ENCODE measurements at regions not wholly inside any gene's neighbourhood (a gene's known extent, or its start where the extent isn't known, plus 50 kb on each side); places are given as distances from the start of the nearest gene placed in this dataset.

DNA sequence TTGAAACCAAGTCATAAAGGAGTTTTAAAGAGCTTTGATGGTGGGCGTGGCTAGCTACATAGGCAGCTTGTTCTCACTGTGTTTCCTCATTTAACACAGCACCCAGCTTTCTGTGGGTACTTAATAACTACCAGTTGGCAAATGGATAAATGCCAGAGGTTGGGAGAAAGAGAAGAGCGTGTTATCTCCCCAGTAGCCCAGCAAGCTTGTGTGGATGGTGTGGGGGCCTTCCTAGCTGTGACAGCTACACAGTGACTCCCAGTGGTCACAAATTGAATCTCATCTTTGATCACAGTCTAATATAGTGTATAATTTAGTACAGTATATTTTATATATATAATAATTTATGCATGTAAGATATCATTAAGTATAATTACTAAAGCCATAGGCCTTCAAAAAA is 984.1 kb downstream of the EPHA3 start:
- POLR2A ChIA-PET: no interaction called here
- DNase-seq: no peak
- Mint-ChIP-seq H3K27ac (no peak overlapping the region), H3K27me3 (no peaks in the 10 kb centered on the region), H3K4me3 (no peak overlapping the region), H3K9me3 (peaks cover 0 to 7% (median 0%) of the 10 kb centered on the region in 9 donors), H3K4me1 (no peaks in the 10 kb centered on the region), H3K36me3 (no peaks in the 10 kb centered on the region)
- ATAC-seq: no peak

DNA sequence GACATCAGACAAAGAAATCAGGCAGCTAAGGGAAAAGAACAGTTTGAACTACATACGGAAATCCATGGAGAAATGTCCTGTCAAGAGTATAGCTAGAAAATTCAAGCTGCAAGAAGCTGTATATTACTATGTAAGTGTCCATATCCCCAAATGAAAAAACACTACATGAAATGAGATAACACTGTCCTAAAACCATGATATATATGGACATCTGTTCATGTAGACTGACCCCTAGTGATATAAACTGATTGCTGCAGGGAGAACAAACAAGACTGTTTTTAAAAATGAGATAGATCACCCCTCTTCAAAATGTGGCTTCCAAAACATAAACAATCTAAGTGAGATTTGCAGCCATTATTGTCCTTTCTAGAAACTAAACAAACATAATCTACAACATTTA is 985.6 kb downstream of the EPHA3 start:
- no peaks in the 10 kb centered on the region for H3K36me3 Mint-ChIP-seq
- POLR2A ChIA-PET: no interaction called here
- no peak overlapping the region for H3K4me3 Mint-ChIP-seq
- no peaks in the 10 kb centered on the region for H3K4me1 Mint-ChIP-seq
- H3K27ac Mint-ChIP-seq: no peak overlapping the region
- H3K27me3 Mint-ChIP-seq: no peaks in the 10 kb centered on the region
- DNase-seq: no peak
- peaks cover 0 to 12% (median 0%) of the 10 kb centered on the region in 9 donors for H3K9me3 Mint-ChIP-seq
- no peak for ATAC-seq

DNA sequence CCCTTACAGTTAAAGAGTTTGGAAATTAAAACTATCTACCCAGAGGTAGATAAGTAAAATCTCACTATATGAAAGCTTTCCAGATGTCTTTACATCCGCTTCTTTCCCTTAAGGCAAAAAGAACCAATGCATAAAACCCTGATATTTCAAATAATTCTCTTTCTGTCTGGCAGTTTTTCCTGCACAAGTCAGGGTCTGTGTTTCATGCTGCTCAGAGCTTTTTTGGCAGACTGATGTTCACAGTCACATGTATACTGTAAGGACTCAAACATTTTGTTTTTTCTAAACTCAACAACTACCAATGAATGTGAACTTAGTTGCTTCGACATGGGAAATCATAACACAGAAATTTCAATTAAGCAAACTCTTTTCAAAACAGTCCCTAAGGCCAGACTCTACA is 988.4 kb downstream of the EPHA3 start:
- no peaks in the 10 kb centered on the region for H3K27me3 Mint-ChIP-seq
- POLR2A ChIA-PET: no interaction called here
- peaks cover 0 to 17% (median 3%) of the 10 kb centered on the region in 9 donors for H3K9me3 Mint-ChIP-seq
- ATAC-seq (no peak), DNase-seq (no peak)
- H3K36me3 Mint-ChIP-seq: no peaks in the 10 kb centered on the region
- no peak overlapping the region for H3K4me3 Mint-ChIP-seq
- H3K27ac Mint-ChIP-seq: no peak overlapping the region
- H3K4me1 Mint-ChIP-seq: no peaks in the 10 kb centered on the region

DNA sequence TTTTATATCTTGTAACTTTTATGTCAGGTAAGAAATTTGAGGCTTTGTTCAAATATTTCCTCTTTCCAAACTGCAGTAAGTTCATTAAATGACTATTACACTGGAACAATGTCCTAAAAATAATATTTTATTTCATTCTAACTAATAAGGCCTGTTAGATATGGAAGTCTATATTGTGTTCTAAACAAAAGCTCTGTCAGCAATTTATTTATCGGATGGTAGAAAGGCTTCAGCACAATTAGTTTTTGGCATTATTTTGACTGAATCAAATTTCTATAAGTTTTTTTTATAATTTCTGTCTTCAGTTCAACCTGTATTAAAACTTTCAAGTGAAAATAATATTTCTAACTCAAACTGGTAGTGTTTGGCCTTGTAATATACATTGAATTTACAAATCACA is 992.1 kb downstream of the EPHA3 start:
- no peak for DNase-seq
- no peaks in the 10 kb centered on the region for H3K36me3 Mint-ChIP-seq
- no peak for ATAC-seq
- no peaks in the 10 kb centered on the region for H3K27me3 Mint-ChIP-seq
- no peaks in the 10 kb centered on the region for H3K4me1 Mint-ChIP-seq
- H3K4me3 Mint-ChIP-seq: no peak overlapping the region
- no peak overlapping the region for H3K27ac Mint-ChIP-seq
- H3K9me3 Mint-ChIP-seq: peaks cover 3 to 24% (median 11%) of the 10 kb centered on the region in 9 donors
- POLR2A ChIA-PET: no interaction called here

DNA sequence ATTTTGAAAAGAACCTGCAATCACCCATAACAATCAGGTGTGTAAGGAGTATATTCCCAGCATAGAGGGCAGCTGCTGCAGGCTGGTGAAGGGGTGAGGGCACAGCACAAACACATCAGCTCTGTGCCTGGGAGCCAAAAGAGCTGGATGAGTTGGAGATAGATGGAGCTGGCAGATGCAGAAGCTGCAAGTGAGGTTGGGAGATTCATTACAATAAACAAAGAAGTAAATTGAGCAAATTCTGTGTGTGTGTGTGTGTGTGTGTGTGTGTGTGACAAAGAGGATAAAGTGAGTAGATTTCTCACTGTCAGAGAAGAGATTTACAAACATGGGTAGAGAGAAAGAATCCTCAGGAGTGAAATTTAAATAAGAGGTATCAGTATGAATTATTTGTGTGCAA is 994.7 kb downstream of the EPHA3 start:
- DNase-seq (no peak), ATAC-seq (no peak)
- no peaks in the 10 kb centered on the region for H3K27me3 Mint-ChIP-seq
- peaks cover 1 to 27% (median 8%) of the 10 kb centered on the region in 9 donors for H3K9me3 Mint-ChIP-seq
- no peak overlapping the region for H3K4me3 Mint-ChIP-seq
- POLR2A ChIA-PET: no interaction called here
- H3K4me1 Mint-ChIP-seq: no peaks in the 10 kb centered on the region
- H3K36me3 Mint-ChIP-seq: no peaks in the 10 kb centered on the region
- H3K27ac Mint-ChIP-seq: no peak overlapping the region

DNA sequence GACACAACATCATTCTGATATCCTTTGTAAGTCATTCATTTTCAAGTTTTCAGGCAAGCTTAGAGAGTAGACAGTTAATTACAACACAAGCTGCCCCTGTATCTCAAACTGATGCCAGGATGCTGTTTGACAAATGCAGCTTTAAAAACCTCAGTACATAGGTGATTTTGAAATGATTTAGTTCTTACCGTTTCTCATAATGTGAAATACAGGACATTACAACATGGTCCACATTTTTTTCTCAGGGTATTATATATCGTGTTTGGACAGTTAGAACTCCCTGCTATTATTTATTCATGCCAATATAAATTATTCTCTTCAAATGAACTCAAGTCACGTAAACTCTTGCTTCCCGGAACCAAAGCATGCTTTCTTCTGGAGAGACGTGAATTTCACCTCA is 1013.9 kb downstream of the EPHA3 start:
- DNase-seq (no peak), ATAC-seq (no peak)
- Mint-ChIP-seq H3K4me3 (no peak overlapping the region), H3K27me3 (no peaks in the 10 kb centered on the region), H3K36me3 (no peaks in the 10 kb centered on the region), H3K4me1 (no peaks in the 10 kb centered on the region), H3K27ac (no peak overlapping the region), H3K9me3 (peaks cover 4 to 48% (median 15%) of the 10 kb centered on the region in 9 donors)
- POLR2A ChIA-PET: no interaction called here

DNA sequence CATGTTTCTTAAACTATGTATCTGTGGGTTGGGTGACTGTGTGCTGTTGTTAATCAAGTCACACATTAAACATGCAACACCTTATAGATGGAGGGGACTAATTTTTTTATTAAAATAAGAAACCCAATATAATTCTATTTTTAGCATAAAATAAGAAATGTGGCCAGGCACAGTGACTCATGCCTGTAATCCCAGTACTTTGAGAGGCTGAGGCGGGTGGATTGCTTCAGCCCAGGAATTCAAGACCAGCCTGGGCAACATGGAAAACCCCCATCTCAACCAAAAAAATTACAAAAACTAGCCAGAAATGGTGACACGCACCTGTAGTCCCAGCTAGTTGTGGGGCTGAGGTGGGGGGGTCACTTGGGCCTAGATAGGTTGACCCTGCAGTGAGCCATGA is 1021.0 kb downstream of the EPHA3 start:
- Mint-ChIP-seq H3K27me3 (no peaks in the 10 kb centered on the region), H3K27ac (no peak overlapping the region), H3K4me3 (no peak overlapping the region), H3K9me3 (peaks cover 6 to 33% (median 17%) of the 10 kb centered on the region in 9 donors), H3K36me3 (no peaks in the 10 kb centered on the region), H3K4me1 (no peaks in the 10 kb centered on the region)
- POLR2A ChIA-PET: no interaction called here
- DNase-seq (no peak), ATAC-seq (no peak)

DNA sequence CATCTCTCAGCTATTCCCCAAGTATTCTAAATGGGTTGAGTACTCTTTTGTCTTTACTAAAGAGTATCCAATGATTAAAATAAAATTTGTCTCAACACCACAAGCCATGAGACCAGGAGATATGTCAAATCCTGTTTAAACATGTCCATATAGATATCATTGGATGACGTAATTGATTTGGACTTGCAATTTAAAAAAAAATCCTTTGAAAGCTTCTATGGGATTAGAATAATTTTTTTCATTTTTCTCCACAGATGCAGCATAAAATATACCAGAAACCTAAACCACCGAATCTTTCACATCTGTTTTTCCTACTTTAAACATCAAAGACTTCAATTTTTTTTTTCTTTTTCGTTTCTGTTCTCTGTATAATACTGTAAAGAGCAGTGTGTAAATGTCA is 1022.3 kb downstream of the EPHA3 start:
- Mint-ChIP-seq H3K36me3 (no peaks in the 10 kb centered on the region), H3K27ac (no peak overlapping the region), H3K9me3 (peaks cover 6 to 33% (median 19%) of the 10 kb centered on the region in 9 donors), H3K4me3 (no peak overlapping the region), H3K4me1 (no peaks in the 10 kb centered on the region), H3K27me3 (no peaks in the 10 kb centered on the region)
- ATAC-seq: no peak
- POLR2A ChIA-PET: no interaction called here
- DNase-seq: no peak

DNA sequence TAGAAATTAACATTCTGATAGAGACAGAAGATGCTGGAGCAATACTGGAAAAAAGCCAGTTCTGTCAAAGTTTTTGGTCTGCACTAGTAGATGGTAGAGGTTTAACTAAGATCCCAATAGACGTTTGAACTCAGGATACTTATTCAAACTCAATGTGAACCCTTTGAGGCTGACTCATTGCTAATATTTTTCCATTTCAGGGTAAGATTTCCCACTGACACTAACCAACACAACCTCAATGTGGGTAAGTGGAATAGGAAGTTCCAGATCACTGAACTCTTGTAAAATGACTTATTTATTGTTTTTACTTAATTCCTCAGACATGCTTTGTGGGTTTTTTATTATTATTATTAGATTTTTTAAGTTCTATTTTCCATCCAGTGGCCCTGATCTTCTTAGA is 1024.8 kb downstream of the EPHA3 start:
- peaks cover 3 to 23% (median 19%) of the 10 kb centered on the region in 9 donors for H3K9me3 Mint-ChIP-seq
- no peak overlapping the region for H3K4me3 Mint-ChIP-seq
- no peaks in the 10 kb centered on the region for H3K27me3 Mint-ChIP-seq

DNA sequence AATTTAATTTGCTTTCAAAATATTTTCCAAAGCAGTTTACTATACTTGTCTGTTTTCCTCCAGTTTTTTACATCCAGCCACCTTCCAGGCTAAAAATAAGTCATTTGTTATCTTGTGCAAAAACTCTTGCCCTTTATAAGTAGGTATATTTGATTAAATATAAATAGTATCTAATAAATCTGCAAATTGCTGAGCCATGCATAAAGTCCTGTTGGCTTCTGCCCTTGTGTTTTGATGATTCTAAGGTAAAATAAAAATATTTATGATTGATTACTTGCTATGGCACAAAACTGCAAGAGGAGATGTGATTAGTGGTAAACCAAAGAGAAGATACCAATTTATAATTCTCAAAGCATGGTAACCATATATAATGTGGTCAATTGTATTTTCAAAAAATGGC is 1026.7 kb downstream of the EPHA3 start:
- POLR2A ChIA-PET: no interaction called here
- Mint-ChIP-seq H3K4me3 (no peak overlapping the region), H3K36me3 (peaks cover 0 to 4% (median 0%) of the 10 kb centered on the region in 3 donors), H3K27ac (no peak overlapping the region), H3K4me1 (no peaks in the 10 kb centered on the region), H3K27me3 (no peaks in the 10 kb centered on the region), H3K9me3 (peaks cover 2 to 26% (median 16%) of the 10 kb centered on the region in 9 donors)
- DNase-seq: no peak
- no peak for ATAC-seq

More for the DNA sequence above, 1024.8 kb downstream of the EPHA3 start:
- Mint-ChIP-seq H3K36me3 (peaks cover 0 to 1% (median 0%) of the 10 kb centered on the region in 3 donors), H3K4me1 (no peaks in the 10 kb centered on the region), H3K27ac (no peak overlapping the region)
- ATAC-seq (no peak), DNase-seq (no peak)
- POLR2A ChIA-PET: no interaction called here

DNA sequence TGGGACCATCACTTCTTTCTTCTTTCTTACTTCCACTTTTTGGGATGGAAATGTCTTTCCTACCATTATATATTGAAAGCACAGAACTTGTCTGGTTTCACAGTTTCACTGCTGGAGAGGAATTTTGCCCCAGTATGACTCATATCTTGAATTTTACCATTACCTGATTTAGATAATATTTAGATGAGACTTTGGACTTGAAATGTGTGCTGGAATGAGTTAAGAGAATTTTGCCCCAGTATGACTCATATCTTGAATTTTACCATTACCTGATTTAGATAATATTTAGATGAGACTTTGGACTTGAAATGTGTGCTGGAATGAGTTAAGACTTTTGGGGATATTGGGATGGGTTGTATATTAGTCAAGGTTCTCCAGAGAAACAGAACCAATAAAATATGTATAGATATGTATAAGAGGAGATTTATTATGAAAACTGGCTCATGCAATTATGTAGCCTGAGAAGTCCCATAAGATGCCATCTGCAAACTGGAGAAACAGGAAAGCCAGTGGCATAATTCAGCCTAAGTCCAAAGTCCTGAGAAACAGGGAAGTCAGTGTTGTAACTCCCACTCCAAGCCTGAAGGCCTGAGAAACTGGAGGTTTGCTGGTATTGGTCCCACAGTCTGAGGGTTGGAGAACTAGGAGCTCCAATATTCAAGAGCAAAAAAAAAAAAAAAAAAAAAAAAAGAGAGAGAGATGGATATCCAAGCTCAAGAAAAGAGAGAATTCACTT is 1029.2 kb downstream of the EPHA3 start:
- no peaks in the 10 kb centered on the region for H3K27me3 Mint-ChIP-seq
- H3K4me1 Mint-ChIP-seq: no peaks in the 10 kb centered on the region
- H3K36me3 Mint-ChIP-seq: peaks cover 0 to 4% (median 0%) of the 10 kb centered on the region in 3 donors
- H3K27ac Mint-ChIP-seq: no peak overlapping the region
- ATAC-seq (no peak), DNase-seq (no peak)
- H3K4me3 Mint-ChIP-seq: no peak overlapping the region
- POLR2A ChIA-PET: no interaction called here
- H3K9me3 Mint-ChIP-seq: peaks cover 2 to 26% (median 17%) of the 10 kb centered on the region in 9 donors

DNA sequence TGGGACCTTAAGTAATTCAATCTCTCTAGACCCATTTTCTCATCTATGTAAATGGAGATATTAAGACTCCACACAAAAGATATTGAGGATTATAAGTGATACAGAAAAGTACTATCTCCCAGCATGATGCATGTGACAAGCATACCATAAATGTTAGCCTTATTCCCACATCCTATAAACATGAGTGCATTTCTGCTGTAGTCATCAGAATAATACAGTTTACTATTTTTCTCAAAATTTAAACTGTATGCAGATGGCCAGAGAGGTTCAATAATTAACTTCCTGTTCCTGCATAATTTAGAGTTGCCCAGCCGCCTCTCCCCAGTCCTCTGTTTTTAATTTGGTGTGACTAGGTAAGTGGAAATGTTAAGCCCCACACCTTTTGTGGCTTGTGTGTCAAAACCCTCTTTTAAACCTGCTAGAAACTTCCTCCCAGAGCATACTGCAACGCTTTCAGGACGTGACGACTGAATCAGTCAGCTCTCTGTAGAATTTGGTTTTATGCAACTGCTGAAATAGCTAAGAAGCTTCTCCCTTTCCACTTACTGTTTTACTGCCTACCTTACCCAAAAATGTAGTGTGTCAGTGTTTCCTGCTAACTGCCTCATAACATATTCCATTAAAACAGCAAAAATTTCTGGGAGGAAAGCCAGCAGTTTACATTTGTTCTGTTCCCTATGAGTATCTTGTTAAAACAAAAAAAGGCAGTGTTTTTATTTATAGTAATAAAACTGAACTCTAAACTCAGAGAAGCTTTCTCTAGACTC is 1037.9 kb downstream of the EPHA3 start:
- POLR2A ChIA-PET: no interaction called here
- no peak overlapping the region for H3K27ac Mint-ChIP-seq
- H3K4me3 Mint-ChIP-seq: no peak overlapping the region
- DNase-seq (no peak), ATAC-seq (no peak)
- H3K27me3 Mint-ChIP-seq: no peaks in the 10 kb centered on the region
- H3K9me3 Mint-ChIP-seq: peaks cover 0 to 11% (median 5%) of the 10 kb centered on the region in 9 donors
- no peaks in the 10 kb centered on the region for H3K36me3 Mint-ChIP-seq
- H3K4me1 Mint-ChIP-seq: no peaks in the 10 kb centered on the region

DNA sequence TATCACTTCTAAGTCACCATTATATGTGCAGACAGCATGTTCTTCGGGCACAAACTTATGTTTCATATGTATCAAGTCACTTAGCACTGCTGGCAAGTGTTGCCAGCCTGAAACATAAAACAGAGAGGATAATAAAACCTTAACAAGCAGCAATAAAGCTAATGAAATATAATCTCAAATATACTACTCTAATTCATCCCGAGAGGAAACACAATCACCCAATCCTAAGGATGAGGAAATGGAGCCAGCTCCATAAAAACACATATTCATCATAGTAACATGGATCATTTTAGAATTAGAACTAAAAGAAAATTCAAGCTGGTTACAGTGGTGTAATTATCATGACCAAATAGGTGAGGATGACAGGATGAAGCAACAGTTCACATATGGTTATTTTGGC is 1072.7 kb downstream of the EPHA3 start:
- ATAC-seq (no peak), DNase-seq (no peak)
- Mint-ChIP-seq H3K27ac (no peak overlapping the region), H3K9me3 (peaks cover 3 to 24% (median 7%) of the 10 kb centered on the region in 9 donors), H3K36me3 (peaks cover 0 to 4% (median 0%) of the 10 kb centered on the region in 3 donors), H3K4me3 (no peak overlapping the region), H3K27me3 (no peaks in the 10 kb centered on the region), H3K4me1 (no peaks in the 10 kb centered on the region)
- POLR2A ChIA-PET: no interaction called here
